ENCODE measurements at regions not wholly inside any gene's neighbourhood (a gene's known extent, or its start where the extent isn't known, plus 50 kb on each side); places are given as distances from the start of the nearest gene placed in this dataset.
"Not testable (repeated sequence)": the region's sequence is repeated elsewhere in the genome, so short reads cannot be mapped to it uniquely, and the experiment has no call there.

- TF ChIP-seq CTCF (conservative IDR thresholded peaks at IDR 0.05; ENCODE audit: low read depth, low read length) = no peak
- H3K27ac ChIP-seq = no peak overlapping the region
Observed at GRCh38 chr5:162268694-162269481, 201.3 kb downstream of the GABRG2 start.

GRCh38 chr5:162272417-162272816, 204.8 kb downstream of the GABRG2 start:
- Histone ChIP-seq H3K4me2 (no peak overlapping the region), H3K27ac (no peak overlapping the region), H3K9ac (no peak overlapping the region), H3K36me3 (ENCODE audit: insufficient read depth) (no peaks in the 10 kb centered on the region), H4K20me1 (ENCODE audit: insufficient read depth) (no peaks in the 10 kb centered on the region), H2AFZ (ENCODE audit: low read depth) (no peak overlapping the region), H3K79me2 (ENCODE audit: insufficient read depth, low read depth) (no peaks in the 10 kb centered on the region), H3K4me1 (ENCODE audit: low read depth, poor library complexity, severe bottlenecking) (no peaks in the 10 kb centered on the region), H3K4me3 (IDR thresholded peaks at IDR 0.05; ENCODE audit: insufficient read depth, low read depth, low read length) (no peak overlapping the region), H3K27me3 (ENCODE audit: insufficient read depth, low read depth) (no peaks in the 10 kb centered on the region)
- TF ChIP-seq CTCF (conservative IDR thresholded peaks at IDR 0.05; ENCODE audit: low read depth, low read length) = no peak

More at GRCh38 chr5:162268694-162269481, 201.3 kb downstream of the GABRG2 start:
- H3K4me1 ChIP-seq (ENCODE audit: low read depth, poor library complexity, severe bottlenecking) = no peaks in the 10 kb centered on the region
- no peak overlapping the region for H3K4me3 ChIP-seq (IDR thresholded peaks at IDR 0.05; ENCODE audit: insufficient read depth, low read depth, low read length)
- H3K9ac ChIP-seq = no peak overlapping the region
- no peaks in the 10 kb centered on the region for H3K27me3 ChIP-seq (ENCODE audit: insufficient read depth, low read depth)
- no peaks in the 10 kb centered on the region for H3K36me3 ChIP-seq (ENCODE audit: insufficient read depth)
- H3K4me2 ChIP-seq = no peak overlapping the region
- H3K79me2 ChIP-seq (ENCODE audit: insufficient read depth, low read depth) = no peaks in the 10 kb centered on the region
- no peak overlapping the region for H2AFZ ChIP-seq (ENCODE audit: low read depth)
- H4K20me1 ChIP-seq (ENCODE audit: insufficient read depth) = no peaks in the 10 kb centered on the region

- Histone ChIP-seq H3K27me3 (ENCODE audit: insufficient read depth, low read depth) (no peaks in the 10 kb centered on the region), H3K36me3 (ENCODE audit: insufficient read depth) (no peaks in the 10 kb centered on the region), H3K4me1 (ENCODE audit: low read depth, poor library complexity, severe bottlenecking) (no peaks in the 10 kb centered on the region), H3K4me2 (no peak overlapping the region), H4K20me1 (ENCODE audit: insufficient read depth) (no peaks in the 10 kb centered on the region), H3K27ac (no peak overlapping the region), H3K79me2 (ENCODE audit: insufficient read depth, low read depth) (no peaks in the 10 kb centered on the region), H3K9ac (no peak overlapping the region), H2AFZ (ENCODE audit: low read depth) (no peak overlapping the region), H3K4me3 (IDR thresholded peaks at IDR 0.05; ENCODE audit: insufficient read depth, low read depth, low read length) (no peak overlapping the region)
- no peak for TF ChIP-seq CTCF (conservative IDR thresholded peaks at IDR 0.05; ENCODE audit: low read depth, low read length)
Observed at GRCh38 chr5:162274679-162275078, 207.1 kb downstream of the GABRG2 start.

- not testable (repeated sequence) for H3K27ac ChIP-seq; H3K4me2 ChIP-seq; H2AFZ ChIP-seq (ENCODE audit: low read depth); H4K20me1 ChIP-seq (ENCODE audit: insufficient read depth); H3K36me3 ChIP-seq (ENCODE audit: insufficient read depth); H3K27me3 ChIP-seq (ENCODE audit: insufficient read depth, low read depth); H3K4me1 ChIP-seq (ENCODE audit: low read depth, poor library complexity, severe bottlenecking); H3K9ac ChIP-seq; H3K79me2 ChIP-seq (ENCODE audit: insufficient read depth, low read depth); H3K4me3 ChIP-seq (IDR thresholded peaks at IDR 0.05; ENCODE audit: insufficient read depth, low read depth, low read length)
Observed at GRCh38 chr5:162275387-162275786, 207.8 kb downstream of the GABRG2 start.

GRCh38 chr5:162282191-162282590, 214.6 kb downstream of the GABRG2 start:
- Histone ChIP-seq H3K4me3 (IDR thresholded peaks at IDR 0.05; ENCODE audit: insufficient read depth, low read depth, low read length) (no peak overlapping the region), H4K20me1 (ENCODE audit: insufficient read depth) (no peaks in the 10 kb centered on the region), H3K27ac (no peak overlapping the region), H3K9ac (no peak overlapping the region), H3K4me2 (no peak overlapping the region), H3K27me3 (ENCODE audit: insufficient read depth, low read depth) (no peaks in the 10 kb centered on the region), H3K4me1 (ENCODE audit: low read depth, poor library complexity, severe bottlenecking) (no peaks in the 10 kb centered on the region), H3K79me2 (ENCODE audit: insufficient read depth, low read depth) (no peaks in the 10 kb centered on the region), H2AFZ (ENCODE audit: low read depth) (no peak overlapping the region), H3K36me3 (ENCODE audit: insufficient read depth) (no peaks in the 10 kb centered on the region)
- no peak for TF ChIP-seq CTCF (conservative IDR thresholded peaks at IDR 0.05; ENCODE audit: low read depth, low read length)
